ENCODE measurements at regions not wholly inside any gene's neighbourhood (a gene's known extent, or its start where the extent isn't known, plus 50 kb on each side); places are given as distances from the start of the nearest gene placed in this dataset.
A peak's percentile ranks its signal among the peaks of the same experiment; 100 is the strongest.
"Not testable (repeated sequence)": the region's sequence is repeated elsewhere in the genome, so short reads cannot be mapped to it uniquely, and the experiment has no call there.

DNA sequence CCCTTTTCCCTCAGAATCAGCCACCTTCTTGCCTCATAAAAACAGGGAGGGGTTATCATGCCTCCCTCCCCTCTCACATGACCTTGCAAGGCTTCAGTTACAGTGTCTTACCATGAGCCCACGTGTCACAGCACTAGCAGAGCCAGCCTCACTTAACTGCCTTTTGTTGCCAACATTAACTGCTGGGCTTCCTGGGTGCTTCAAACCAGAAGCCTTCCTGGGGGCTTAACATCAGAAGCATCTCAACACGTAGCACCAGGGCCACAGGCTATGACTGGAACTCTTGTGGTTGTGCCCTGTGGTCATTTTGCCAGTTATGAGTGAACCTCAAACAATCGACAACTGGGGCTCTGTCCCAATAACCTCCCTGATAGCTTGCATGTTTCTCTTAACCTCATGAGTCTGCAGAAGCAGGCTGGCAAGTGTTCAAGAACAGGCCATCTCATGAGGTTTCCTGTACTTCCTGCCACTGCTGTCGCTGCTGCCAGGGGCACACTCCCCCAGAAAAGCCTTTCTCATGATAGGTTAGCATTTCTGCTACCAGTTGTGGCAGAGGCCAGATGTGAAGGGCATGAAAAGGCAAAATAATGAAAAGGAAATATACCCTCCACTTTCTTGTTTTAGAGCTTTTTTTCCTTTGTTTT, 132.2 kb downstream of the GLUL start:
- no peak for DNase-seq

DNA sequence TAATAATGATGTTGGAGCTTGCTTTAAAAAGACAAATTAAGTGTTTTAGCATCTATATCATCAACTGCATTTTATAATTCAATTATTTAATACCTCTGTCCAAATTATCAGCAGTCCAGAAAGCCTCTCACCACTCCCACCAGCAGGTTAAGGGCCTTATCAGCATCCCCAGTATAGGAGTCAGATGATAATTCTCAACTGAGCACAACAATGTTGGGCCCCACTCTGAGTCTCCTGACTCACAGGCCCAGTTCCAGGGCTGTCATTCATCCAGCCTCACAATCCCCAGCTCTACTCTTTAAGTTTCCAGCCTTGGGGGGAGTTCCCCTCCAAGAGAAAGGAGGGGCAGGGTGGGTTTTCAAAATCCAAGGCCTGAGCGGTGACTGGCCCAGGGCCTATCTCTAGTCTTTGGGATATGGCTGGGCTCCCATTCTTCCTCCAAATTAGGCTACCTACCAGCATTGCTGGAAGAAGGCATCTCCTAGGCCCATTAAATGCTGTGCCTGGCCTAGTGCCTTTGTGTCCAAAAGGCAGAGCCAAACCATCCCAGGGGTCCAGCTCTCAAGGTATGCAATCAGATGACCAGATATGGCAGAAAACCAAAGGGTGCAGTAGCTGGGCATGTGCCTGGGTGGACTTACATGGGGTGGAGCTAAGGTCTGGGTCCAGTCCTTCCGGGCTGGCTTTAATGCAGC, 134.1 kb downstream of the GLUL start:
- no peak for DNase-seq

DNA sequence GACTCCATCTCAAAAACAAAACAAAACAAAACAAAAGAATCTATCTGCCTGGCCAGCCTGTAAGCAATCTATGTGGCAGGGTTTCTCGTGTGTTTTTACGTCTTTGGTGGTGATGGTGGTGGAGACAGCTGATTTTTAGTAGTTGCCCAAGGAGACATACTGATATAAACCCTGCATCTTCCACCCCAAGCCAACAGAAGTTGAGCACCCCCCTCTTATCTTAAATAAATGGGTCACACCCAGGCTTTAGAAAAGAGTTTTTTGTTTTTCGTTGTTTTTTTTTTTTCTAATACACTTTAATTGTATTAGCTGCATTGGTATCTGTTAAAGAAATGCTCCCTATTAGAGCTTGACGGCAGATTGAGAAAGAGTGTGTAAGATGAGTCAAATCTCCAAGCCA, 134.7 kb downstream of the GLUL start:
- DNase-seq = no peak

DNA sequence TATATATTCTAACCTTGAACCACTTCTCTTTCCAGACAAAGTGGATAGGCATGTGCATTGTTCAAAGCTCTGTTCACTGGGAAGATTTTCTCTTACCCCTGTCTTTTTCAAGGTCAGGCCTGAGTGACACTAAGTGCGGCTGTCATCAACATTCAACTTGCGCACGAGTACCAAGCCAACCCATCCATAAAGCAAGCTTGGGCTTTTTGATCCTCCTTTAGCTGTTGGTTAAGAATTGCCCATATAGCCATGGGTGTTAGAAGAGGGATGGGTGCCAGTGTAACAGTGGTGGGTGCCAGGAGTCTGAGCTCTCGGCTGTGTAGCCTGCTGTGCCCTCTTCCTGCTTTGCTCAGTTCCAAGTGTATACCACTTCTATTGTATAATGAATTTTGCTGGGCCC, 136.1 kb downstream of the GLUL start:
- DNase-seq = no peak

DNA sequence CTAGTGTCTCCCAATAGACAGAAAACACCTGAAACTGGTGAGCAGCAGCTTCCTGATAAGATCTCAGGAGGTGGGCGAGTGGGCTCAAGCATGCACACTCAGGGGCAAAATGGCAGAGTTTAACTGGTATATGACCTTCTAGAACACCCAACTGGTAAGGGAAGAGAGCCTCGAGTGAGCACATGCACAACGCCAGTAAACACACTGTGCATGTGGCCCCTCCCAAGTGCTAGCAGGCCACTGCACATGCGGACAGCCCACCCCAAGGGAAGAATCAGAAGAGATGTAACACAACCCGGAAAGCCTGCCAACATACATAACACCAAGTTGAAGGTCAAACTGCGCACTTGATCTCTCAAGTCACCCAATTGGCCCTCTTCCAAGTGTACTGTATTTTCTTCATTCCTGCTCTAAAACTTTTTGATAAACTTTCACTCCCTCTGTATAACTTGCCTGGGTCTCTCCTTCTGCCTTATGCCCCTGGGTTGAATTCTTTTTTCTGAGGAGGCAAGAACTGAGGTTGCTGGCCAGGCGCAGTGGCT, 138.2 kb downstream of the GLUL start:
- DNase-seq = no peak

DNA sequence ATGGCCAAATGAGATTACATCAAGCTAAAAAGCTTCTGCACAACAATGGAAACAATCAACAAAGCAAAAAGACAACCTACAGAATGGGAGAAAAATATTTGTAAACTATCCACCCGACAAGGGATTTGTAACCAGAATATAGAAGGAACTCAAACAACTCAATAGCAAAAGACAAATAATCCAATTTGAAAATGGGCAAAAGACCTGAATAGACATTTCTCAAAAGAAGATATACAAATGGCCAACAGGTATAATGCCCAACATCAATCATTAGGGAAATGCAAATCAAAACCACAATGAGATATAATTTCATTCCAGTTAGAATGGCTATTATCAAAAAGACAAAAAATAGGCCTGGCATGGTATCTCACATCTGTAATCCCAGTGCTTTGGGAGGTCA, 140.0 kb downstream of the GLUL start:
- DNase-seq = no peak

DNA sequence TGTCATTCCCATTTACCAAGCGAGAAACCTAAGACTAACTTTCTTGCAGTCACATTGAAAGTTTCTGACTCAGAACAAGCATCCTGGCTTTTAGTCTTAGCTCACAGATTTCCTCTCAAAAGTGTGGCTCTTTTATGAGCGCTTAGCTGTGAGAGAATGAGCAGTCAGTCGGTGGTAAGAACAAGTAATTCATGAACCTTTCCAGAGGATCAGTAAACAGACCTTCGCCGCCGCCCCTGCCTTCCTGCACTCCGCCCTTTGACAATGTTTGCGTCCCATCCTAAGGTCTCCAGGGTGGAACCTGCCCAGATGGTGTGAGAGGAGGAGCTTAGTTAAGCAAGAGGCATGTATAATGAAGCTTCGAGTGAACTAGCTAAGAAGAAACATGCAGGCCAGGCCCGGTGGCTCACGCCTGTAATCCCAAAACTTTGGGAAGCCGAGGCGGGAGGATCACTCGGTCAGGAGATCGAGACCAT, 142.4 kb downstream of the GLUL start:
- no peak for DNase-seq

DNA sequence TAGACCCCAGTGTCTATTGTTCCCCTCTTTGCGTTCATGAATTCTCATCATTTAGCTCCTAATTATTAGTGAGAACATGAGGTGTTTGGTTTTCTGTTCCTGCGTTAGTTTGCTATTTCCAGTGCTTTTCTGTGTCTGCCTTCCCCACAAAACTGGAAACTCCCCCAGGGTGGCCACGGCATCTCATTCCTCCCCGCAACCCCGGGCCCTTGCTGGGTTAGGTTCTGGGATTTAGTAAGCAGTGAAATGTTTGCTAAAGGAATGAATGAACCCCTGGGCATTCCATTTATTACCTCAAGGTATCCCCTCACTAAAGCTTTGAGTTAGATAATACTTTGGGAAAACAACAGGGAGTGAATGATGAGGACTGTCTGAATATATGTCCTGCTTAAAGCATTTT, 142.9 kb downstream of the GLUL start:
- DNase-seq = no peak

DNA sequence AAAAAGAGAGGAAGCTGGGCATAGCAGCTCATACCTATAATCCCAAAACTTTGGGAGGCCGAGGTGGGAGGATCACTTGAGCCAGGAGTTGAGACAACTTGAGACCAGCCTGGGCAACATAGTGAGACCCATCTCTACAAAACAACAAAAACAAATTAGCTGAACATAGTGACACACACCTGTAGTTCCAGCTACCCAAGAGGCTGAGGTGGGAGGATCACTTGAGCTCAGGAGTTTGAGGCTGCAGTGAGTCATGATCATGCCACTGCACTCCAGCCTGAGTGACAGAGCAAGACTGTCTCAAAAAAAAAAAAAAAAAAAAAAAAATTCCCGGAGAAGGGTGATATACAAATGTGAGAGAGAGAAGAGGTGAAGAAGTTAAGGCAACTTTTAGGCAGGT, 143.8 kb downstream of the GLUL start:
- not testable (repeated sequence) for DNase-seq

DNA sequence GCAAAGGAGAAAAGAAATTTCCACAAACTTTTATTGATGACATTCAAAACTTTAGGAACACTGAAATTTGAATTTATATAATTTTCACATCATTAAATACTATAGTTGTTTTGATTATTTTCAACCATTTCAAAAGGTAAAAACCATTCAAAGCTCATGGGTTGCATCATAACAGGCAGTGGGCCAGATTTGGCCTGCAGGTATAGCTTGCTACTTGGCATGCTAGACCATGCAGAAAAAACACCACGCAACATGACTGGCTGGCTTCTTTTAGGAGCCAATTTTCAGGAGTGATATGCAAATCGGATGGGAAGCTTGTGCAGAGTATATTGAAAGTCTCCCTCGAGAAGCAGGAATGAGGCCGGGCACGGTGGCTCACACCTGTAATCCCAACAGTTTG, 144.8 kb downstream of the GLUL start:
- DNase-seq = no peak

DNA sequence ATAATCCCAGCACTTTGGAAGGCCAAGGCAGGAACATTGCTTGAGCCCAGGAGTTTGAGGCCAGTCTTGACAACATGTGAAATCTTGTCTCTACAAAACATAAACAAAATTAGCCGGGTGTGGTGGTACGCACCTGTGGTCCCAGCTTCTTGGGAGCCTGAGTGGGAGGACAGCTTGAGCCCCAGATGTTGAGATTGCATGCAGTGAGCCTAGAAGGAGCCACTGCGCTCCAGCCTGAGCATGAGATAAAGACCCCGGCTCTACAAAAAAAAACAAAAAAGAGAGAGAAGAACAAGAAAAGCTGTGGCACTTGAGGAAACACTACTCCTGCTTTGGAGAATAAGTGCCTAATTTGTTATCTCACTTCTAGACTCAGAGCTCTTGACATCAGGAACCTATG, 146.6 kb downstream of the GLUL start:
- DNase-seq = no peak

DNA sequence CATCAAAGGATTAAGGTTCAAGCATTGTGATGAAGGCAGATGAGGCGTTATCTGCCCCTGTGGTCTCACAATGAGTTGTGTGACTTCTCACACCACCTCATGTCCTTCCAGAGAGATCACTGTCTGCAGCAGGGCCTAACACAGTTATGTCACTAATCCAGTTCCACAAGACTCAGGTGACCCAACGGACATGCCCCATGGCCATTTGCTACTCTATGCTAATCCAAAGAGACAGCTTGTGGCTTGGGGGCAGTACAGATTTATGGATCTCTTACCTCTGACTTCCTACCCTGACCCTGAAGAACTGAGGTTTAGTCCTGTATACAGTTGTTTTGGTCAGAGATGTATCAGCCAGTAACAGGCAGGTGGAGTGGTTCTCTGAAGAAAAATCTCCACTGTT, 147.1 kb downstream of the GLUL start:
- no peak for DNase-seq

DNA sequence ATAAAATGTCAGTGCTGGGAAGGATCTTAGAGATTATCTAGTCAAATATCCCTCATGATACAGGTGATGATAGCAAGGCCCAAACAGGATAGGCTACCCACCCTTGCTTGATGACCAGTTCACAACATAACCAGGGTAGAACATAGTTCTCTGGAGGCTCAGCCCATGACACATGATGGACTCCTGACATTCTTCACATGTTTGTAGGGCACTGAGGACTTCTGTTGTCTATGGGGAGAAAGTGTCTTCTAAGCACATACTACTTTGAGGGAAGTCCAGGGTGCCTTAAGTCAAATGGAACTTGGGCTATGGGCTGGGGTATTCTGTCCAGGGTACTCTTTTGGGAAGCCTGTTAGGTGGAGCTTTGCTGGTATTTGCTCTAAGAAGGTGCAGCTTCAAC, 148.9 kb downstream of the GLUL start:
- DNase-seq = no peak

DNA sequence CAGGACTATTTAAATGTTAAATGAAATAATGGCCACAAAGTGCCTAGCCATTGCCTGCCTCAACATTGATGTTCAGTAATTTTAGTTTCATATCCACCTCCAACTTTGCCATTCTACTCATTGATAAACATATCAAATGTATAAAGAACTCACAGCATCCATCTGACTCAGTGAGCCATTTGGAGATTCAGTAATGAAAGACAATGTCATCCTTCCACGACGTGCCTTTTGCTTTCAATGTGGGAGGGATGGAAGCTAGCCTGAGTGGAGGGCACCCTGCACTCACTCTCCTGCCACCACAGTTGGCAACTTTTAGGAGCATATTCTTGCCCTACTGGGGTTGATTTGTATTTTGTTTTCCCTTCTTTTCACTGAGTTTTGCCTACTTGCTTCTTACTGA, 151.5 kb downstream of the GLUL start:
- DNase-seq = no peak

DNA sequence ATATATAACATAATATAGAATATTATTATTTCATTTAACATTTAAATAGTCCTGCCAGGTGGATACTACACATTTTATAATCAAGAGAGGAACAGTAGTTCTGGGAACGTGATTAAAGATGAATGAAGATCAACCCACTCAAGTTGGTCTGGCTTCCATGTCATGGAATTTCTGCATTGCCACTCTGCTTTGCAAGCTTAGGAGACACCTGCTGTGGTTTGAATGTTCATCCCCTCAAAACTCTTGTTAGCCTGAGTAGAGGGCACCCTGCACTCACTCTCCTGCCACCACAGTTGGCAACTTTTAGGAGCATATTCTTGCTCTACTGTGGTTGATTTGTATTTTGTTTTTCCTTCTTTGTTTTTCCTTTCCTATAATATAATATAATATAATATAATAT, 153.2 kb downstream of the GLUL start:
- no peak for DNase-seq

DNA sequence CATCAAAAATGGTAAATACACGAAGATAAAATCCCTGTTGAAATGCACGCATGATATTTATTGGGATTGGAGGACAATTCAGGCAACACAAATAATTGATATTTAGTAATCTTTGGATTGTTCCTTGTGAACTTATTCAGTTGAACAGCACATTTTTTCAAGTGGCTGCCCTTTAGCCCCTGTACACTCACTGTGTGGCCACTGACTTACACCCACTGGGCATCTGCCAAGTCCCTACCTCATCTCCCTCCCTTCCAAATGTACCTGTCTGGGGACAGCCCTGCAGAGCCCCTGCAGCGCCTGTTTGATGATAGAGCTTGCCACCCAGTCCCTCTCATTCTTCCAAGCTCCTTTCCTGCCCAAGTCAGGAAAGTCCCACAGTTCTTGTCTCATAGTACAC, 154.3 kb downstream of the GLUL start:
- no peak for DNase-seq

DNA sequence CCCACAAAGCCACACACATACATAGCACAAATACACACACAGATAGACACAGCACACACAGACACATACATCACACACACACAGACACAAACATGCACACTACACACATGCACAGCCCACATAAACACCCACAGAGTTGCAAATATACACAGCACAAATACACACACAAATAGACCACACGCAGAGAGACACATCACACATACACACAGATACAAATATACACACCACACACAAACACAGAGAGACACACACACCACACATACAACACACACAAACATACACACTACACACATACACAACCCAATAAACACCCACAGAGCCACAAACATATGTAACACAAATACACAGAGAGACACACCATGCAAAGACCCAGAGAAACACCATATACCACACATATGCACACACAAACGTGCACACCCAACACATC, 154.9 kb downstream of the GLUL start:
- no peak for DNase-seq

DNA sequence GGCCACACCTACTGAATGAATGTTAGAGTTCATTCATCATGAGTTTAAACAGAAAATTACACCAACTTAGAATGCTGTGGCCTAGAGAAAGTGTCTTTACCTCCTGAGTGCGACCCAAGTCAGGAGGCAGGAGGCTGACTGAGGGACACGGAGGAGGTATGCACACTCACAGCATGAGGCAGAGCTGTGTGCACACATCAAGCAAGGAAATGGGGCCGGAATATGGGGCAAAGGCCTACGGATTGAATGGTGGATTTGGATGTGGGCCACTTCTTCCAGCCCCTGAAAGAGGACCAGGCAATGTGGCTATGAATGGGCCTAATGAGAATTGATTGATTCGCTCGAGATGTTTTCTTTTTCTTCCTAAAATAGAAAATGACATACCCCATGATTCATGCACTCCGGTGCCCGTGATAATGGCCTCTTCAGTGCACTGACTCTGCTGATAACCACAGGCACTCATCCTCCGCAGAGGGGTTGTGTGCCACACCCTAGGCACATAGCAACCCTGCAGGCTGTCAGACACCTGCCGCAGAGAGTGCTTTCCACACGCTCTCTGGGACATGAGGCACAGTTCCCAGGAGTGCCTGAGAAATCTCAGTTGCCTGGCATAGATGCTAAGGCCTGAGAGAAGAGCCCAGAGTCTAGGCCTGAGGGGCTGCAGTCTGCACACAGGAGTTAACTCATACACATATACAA, 155.5 kb downstream of the GLUL start:
- peak; percentile 5 for DNase-seq

DNA sequence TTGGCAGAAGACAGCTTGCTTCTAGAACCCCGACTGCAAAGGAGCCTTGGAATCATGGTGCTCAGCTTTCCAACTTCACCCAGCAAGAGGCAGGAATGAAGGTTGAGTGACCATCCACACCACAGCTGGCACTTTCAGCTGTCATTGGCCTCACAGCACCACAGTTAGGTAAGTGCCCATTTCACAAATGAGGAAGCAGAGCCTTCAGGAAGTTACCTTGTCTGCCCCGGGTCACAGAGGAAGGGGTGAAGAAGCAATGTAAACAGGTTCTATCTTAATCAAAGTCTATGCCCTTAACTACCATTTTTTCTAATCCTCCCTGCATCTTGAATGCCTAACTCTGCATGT, 156.0 kb downstream of the GLUL start:
- DNase-seq = no peak

DNA sequence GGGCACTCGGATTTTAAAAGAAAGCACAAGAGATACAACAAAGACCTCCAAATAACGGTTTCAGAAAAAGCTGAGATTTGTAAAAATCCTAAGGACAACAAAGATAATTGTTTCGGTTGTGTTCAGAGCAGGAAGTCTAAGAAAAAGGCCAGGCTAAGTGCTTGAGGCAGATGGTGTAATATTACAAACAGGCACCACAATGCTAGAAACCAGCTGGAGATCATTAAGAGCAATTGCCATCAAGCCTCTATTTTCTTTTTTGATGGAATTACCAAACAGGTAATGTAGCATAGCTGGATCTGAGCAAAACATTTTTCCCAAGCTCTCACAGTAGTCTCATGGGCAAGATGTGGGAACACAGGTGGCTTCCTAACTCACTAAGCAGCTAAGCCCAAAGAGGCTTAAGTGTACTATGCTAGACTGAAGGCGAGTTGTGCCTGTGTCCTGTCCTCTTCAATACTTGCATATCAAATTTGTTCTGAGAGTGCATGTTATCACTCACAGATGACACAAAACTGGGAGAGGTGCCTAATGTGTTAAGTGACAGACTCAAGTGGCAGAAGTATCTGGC, 161.6 kb downstream of the GLUL start:
- no peak for DNase-seq

DNA sequence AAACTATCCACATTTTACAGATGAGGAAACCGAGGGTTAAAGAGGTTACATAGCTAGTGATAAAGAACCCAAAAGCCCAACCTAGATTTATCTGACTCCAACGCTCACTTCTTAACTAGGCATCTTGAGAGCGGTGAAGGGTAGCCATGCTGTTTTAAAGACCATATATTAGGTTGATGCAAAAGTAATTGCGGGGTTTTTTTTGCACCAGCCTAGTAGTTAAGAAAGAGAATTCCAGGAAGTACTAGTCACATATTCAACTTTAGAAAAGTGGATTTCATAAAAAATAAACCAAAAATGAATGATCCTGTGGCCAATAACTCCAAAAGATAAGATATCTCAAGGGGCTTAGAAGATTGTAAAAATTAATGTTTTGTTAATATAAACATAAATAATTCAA, 162.1 kb downstream of the GLUL start:
- DNase-seq = no peak

DNA sequence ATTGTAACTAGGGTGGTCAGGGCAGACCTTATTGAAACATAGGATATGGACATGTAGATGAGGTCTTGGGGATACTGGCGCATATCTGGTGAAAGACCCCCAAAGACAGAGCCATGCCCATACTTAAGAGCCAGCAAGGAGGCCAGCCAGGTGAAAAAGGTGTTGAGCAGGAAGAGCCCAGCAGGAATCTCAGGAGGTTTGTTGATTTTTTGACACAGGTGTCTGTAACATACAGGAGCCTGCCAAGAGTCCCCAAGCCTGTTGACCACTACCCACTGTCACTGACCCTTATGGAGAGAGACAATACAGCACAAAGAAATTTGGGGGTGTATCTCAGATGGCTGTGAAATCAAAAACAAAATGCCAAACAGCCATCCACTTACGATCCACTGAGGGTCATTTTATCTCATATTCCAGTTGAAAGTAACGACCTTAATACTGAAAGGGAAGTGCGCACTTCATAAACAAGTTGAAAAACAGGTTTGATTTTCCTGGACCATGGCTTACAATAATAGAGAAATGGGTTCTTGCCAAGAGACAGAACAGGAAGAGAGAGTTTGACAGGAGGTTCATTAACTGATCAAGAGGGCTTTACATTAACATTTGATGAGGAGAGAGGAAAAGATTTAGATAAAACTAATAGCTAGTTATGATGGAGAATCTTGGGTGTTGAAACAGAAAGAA, 163.6 kb downstream of the GLUL start:
- DNase-seq = no peak

DNA sequence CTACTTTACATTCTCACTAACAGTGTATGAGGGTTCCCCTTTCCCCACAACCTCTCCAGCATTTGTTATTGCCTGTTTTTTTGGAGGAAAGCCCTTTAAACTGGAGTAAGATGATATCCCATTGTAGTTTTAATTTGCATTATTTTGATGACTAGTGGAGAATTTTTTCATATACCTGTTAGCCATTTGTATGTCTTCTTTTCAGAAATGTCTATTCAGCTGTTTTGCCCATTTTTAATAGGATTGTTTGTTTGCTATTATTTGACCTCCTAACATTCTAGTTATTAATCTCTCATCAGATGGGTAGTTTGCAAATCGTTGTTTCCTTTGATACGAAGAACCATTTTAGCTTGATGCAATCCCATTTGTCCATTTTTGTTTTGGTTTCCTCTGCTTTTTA, 165.0 kb downstream of the GLUL start:
- no peak for DNase-seq

Measured in NCI-H146 (cell line).